MCF 10A (cell line): ENCODE measurements at regions not wholly inside any gene's neighbourhood (a gene's known extent, or its start where the extent isn't known, plus 50 kb on each side); places are given as distances from the start of the nearest gene placed in this dataset.
"Not testable (repeated sequence)": the region's sequence is repeated elsewhere in the genome, so short reads cannot be mapped to it uniquely, and the experiment has no call there.

ENCODE experiments used
- BruUV-seq: library from RNA; stranded (reverse); fragments of 400-500 nt; replicated peaks from 2 replicates; lab custom pipeline; 2021; lab: Mats Ljungman, UMichigan
- CTCF ChIA-PET: fragments of 300-600 bp; sonication (Branson Sonifier 250); formaldehyde crosslinking; extraction: SDS; loops from one replicate; lab custom pipeline; 2021; ENCODE audit warnings: antibody characterized with exemption, inconsistent platforms; lab: Yijun Ruan, JAX
- POLR2A ChIA-PET: fragments of 300-600, 350-650 bp; sonication (Branson Sonifier 250); formaldehyde crosslinking; extraction: SDS; loops from one replicate; lab custom pipeline; 2020; ENCODE audit warnings: antibody characterized with exemption, inconsistent platforms; lab: Yijun Ruan, JAX
- DNase-seq: peaks from one replicate; pipeline ENCODE4 v3.0.0-alpha.2; 2018; ENCODE audit not compliant: unreplicated experiment
- H3K27ac Mint-ChIP-seq: one replicate; pipeline ENCODE4 v1.8.0; 2022; ENCODE audit warnings: mild to moderate bottlenecking, low read depth, mixed read lengths; ENCODE audit not compliant: unreplicated experiment
- H3K27me3 Mint-ChIP-seq: one replicate; pipeline ENCODE4 v1.8.0; 2022; ENCODE audit warnings: mixed read lengths; ENCODE audit not compliant: insufficient read depth, unreplicated experiment
- H3K36me3 Mint-ChIP-seq: one replicate; pipeline ENCODE4 v1.8.0; 2022; ENCODE audit warnings: mild to moderate bottlenecking, moderate library complexity, mixed read lengths; ENCODE audit not compliant: insufficient read depth, unreplicated experiment
- H3K4me1 Mint-ChIP-seq: one replicate; pipeline ENCODE4 v1.8.0; 2022; ENCODE audit warnings: mixed read lengths; ENCODE audit not compliant: insufficient read depth, unreplicated experiment
- H3K4me3 Mint-ChIP-seq: one replicate; pipeline ENCODE4 v1.8.0; 2022; ENCODE audit warnings: mild to moderate bottlenecking, moderate library complexity, mixed read lengths; ENCODE audit not compliant: unreplicated experiment
- H3K9me3 Mint-ChIP-seq: one replicate; pipeline ENCODE4 v1.8.0; 2022; ENCODE audit warnings: mixed read lengths; ENCODE audit not compliant: unreplicated experiment
- CTCF ChIP-seq: fragments of 200-600 bp; IDR thresholded peaks from one replicate; pipeline ENCODE4 v1.8.0; 2022; ENCODE audit warnings: antibody characterized with exemption, mild to moderate bottlenecking; ENCODE audit not compliant: unreplicated experiment
- intact Hi-C: fragments of 100-400 bp; cut with micrococcal nuclease; formaldehyde crosslinking; loops from 2 replicates; pipeline ENCODE4 v1.14.1; 2022

GRCh38 chr18:56285387-56286065 lies 352.9 kb downstream of the TXNL1 start:
- Mint-ChIP-seq H3K9me3 (no peaks in the 10 kb centered on the region), H3K27me3 (no peaks in the 10 kb centered on the region), H3K4me3 (no peak overlapping the region), H3K27ac (no peak overlapping the region), H3K4me1 (no peaks in the 10 kb centered on the region), H3K36me3 (no peaks in the 10 kb centered on the region)
- no peak for TF ChIP-seq CTCF
- BruUV-seq, result no TSS peak
- peak; percentile 30 for DNase-seq
- ChIA-PET CTCF (no interaction called here), POLR2A (no interaction called here)
- intact Hi-C loops, result no loop called here

- POLR2A ChIA-PET, result no interaction called here
- TF ChIP-seq CTCF, result no peak
- no peaks in the 10 kb centered on the region for H3K9me3 Mint-ChIP-seq
- H3K4me3 Mint-ChIP-seq, result no peak overlapping the region
- no peak overlapping the region for H3K27ac Mint-ChIP-seq
- no peaks in the 10 kb centered on the region for H3K4me1 Mint-ChIP-seq
- no peaks in the 10 kb centered on the region for H3K36me3 Mint-ChIP-seq
- CTCF ChIA-PET, result no interaction called here
- no peak for DNase-seq
- intact Hi-C loops, result no loop called here
- no peaks in the 10 kb centered on the region for H3K27me3 Mint-ChIP-seq
- BruUV-seq, result no TSS peak
Measured at GRCh38 chr18:56284319-56284718, 354.1 kb downstream of the TXNL1 start.

GRCh38 chr18:56283316-56283715 lies 355.1 kb downstream of the TXNL1 start:
- Mint-ChIP-seq H3K27ac (no peak overlapping the region), H3K27me3 (no peaks in the 10 kb centered on the region), H3K9me3 (no peaks in the 10 kb centered on the region), H3K4me3 (no peak overlapping the region), H3K36me3 (no peaks in the 10 kb centered on the region), H3K4me1 (no peaks in the 10 kb centered on the region)
- CTCF ChIA-PET, result no interaction called here
- no peak for DNase-seq
- POLR2A ChIA-PET, result interaction anchor here (0.7 kb wide), 1 partner anchor 41 kb away, joined by 4 read pairs; no protein-coding TSS in a partner anchor
- no peak for TF ChIP-seq CTCF
- intact Hi-C loops, result no loop called here
- no TSS peak for BruUV-seq

GRCh38 chr18:56282234-56283104 lies 355.9 kb downstream of the TXNL1 start:
- TF ChIP-seq CTCF, result no peak
- no TSS peak for BruUV-seq
- CTCF ChIA-PET, result no interaction called here

GRCh38 chr18:56279816-56280215 lies 358.6 kb downstream of the TXNL1 start:
- H3K27ac Mint-ChIP-seq, H3K36me3 Mint-ChIP-seq, H3K27me3 Mint-ChIP-seq, intact Hi-C loops, BruUV-seq, H3K9me3 Mint-ChIP-seq, DNase-seq, POLR2A ChIA-PET, H3K4me3 Mint-ChIP-seq, H3K4me1 Mint-ChIP-seq, CTCF ChIA-PET: not testable (repeated sequence)

More at GRCh38 chr18:56282234-56283104, 355.9 kb downstream of the TXNL1 start:
- Mint-ChIP-seq H3K27ac (no peak overlapping the region), H3K4me3 (no peak overlapping the region), H3K9me3 (no peaks in the 10 kb centered on the region), H3K27me3 (no peaks in the 10 kb centered on the region), H3K36me3 (no peaks in the 10 kb centered on the region), H3K4me1 (no peaks in the 10 kb centered on the region)
- intact Hi-C loops, result no loop called here
- no peak for DNase-seq
- POLR2A ChIA-PET, result interaction anchor here (0.6 kb wide), 1 partner anchor 377 kb away, joined by 4 read pairs; no protein-coding TSS in a partner anchor
